ENCODE measurements at regions not wholly inside any gene's neighbourhood (a gene's known extent, or its start where the extent isn't known, plus 50 kb on each side); places are given as distances from the start of the nearest gene placed in this dataset.

DNA sequence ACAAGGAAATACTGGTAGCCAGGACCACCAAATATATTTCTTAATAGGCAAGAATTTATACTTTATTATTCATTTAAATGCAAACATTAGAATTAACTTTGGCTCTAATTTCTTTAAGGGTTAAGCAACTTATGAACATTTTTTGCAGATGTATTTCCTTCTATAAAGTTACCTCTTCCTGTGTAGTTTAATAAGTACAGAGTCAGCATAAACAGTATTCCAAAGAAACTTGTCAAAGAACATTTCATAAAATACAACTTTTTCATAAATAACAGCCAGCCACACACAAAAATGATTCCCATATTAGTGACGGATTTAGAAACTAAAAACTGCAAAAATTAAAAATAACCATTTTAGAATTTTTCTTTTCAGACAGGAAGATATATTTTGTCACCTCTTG is 723.2 kb downstream of the KCNJ2 start:
- Histone ChIP-seq H3K27ac (no peak overlapping the region), H3K9me3 (no peaks in the 10 kb centered on the region), H3K4me3 (no peak overlapping the region), H3K36me3 (no peaks in the 10 kb centered on the region), H3K27me3 (no peaks in the 10 kb centered on the region), H3K4me1 (no peaks in the 10 kb centered on the region)
- intact Hi-C loops (cut with DNase I; ENCODE audit: low total_unique reads): no loop called here
- TF ChIP-seq CTCF (IDR thresholded peaks at IDR 0.05): no peak
- DNase-seq: no peak

DNA sequence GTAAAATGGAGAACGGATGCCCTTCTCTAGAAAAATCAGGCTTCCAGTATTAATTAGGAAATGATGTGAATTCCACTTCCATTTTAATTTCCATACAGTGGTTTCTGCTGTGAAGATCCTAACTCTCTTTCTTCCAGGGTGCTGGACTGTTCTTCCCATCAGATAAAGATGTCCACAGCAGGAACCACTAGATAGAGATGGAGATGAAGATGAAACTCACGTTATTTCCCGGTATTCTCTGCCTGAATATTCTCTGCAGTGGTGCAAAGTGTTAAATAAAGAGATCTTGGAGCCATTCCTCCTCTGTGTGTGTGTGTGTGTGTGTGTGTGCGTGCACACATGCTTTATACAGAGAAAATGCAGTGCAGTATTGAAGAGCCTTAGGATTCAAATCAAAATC is 727.5 kb downstream of the KCNJ2 start:
- TF ChIP-seq CTCF (IDR thresholded peaks at IDR 0.05): no peak
- DNase-seq: no peak
- Histone ChIP-seq H3K27me3 (no peaks in the 10 kb centered on the region), H3K4me3 (no peak overlapping the region), H3K27ac (no peak overlapping the region), H3K9me3 (peaks cover 0 to 6% (median 0%) of the 10 kb centered on the region in 3 donors), H3K36me3 (no peaks in the 10 kb centered on the region), H3K4me1 (no peaks in the 10 kb centered on the region)
- intact Hi-C loops (cut with DNase I; ENCODE audit: low total_unique reads): no loop called here

- intact Hi-C loops (cut with DNase I; ENCODE audit: low total_unique reads): no loop called here
- H3K4me1 ChIP-seq: no peaks in the 10 kb centered on the region
- H3K36me3 ChIP-seq: no peaks in the 10 kb centered on the region
- H3K4me3 ChIP-seq: no peak overlapping the region
- H3K27ac ChIP-seq: no peak overlapping the region
- no peaks in the 10 kb centered on the region for H3K27me3 ChIP-seq
- peaks cover 0 to 7% (median 0%) of the 10 kb centered on the region in 3 donors for H3K9me3 ChIP-seq
- DNase-seq: no peak
- no peak for TF ChIP-seq CTCF (IDR thresholded peaks at IDR 0.05)
Measured at GRCh38 chr17:70897446-70897845, 728.1 kb downstream of the KCNJ2 start.

DNA sequence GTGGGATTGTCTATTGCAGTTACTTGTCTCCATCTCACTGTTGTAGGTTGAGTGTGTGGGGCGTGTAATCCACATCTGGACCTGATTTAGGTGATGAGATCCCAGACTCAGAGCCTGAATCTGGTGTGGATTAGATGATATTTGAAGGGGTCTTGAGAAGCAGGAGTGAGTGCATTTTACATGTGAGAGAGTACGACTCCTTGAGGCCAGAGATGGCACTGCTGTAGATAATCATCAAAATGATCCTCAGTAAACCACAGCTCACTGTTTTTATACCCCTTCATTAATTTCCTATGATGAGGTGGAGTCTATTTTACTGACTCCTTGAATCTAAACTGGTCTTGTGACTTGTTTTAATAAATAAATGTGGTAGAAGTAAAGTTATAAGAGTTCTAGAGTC is 732.5 kb downstream of the KCNJ2 start:
- peaks cover 0 to 7% (median 0%) of the 10 kb centered on the region in 3 donors for H3K9me3 ChIP-seq
- TF ChIP-seq CTCF (IDR thresholded peaks at IDR 0.05): no peak
- no peak overlapping the region for H3K27ac ChIP-seq
- H3K4me3 ChIP-seq: no peak overlapping the region
- intact Hi-C loops (cut with DNase I; ENCODE audit: low total_unique reads): no loop called here
- H3K27me3 ChIP-seq: no peaks in the 10 kb centered on the region
- DNase-seq: no peak
- H3K36me3 ChIP-seq: no peaks in the 10 kb centered on the region
- H3K4me1 ChIP-seq: no peaks in the 10 kb centered on the region

- TF ChIP-seq CTCF (IDR thresholded peaks at IDR 0.05): no peak
- H3K36me3 ChIP-seq: no peaks in the 10 kb centered on the region
- H3K4me3 ChIP-seq: no peak overlapping the region
- intact Hi-C loops (cut with DNase I; ENCODE audit: low total_unique reads): no loop called here
- no peaks in the 10 kb centered on the region for H3K4me1 ChIP-seq
- peaks cover 0 to 7% (median 0%) of the 10 kb centered on the region in 3 donors for H3K9me3 ChIP-seq
- DNase-seq: peak; percentile 77 to 80
- H3K27me3 ChIP-seq: no peaks in the 10 kb centered on the region
- peak overlapping the region in 1 of 2 donors; percentile 31 for H3K27ac ChIP-seq
Measured at GRCh38 chr17:70905796-70906195, 736.5 kb downstream of the KCNJ2 start.

DNA sequence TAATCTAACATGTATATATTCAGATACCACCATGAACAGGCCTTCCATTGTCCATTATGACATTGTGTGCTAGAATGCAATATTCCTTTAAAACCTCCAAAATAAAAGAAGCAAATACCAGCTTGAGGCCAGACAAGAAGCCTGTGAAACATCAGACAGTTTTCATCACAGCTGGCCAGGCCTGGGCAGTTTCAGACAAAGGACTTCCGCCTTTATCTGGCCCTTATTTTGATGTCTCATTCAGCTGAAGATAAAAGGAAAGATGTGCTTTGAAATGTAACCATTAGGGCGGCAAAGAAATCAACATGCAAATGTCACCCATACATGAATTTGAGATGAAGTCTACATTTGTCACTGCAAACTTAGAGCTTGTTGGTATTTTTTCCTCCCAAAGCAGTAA is 737.5 kb downstream of the KCNJ2 start:
- no peak overlapping the region for H3K4me3 ChIP-seq

More for the DNA sequence above, 737.5 kb downstream of the KCNJ2 start:
- Histone ChIP-seq H3K4me1 (no peaks in the 10 kb centered on the region), H3K27ac (no peak overlapping the region), H3K36me3 (no peaks in the 10 kb centered on the region), H3K27me3 (no peaks in the 10 kb centered on the region), H3K9me3 (peaks cover 0 to 1% (median 0%) of the 10 kb centered on the region in 3 donors)
- no peak for TF ChIP-seq CTCF (IDR thresholded peaks at IDR 0.05)
- intact Hi-C loops (cut with DNase I; ENCODE audit: low total_unique reads): no loop called here
- DNase-seq: no peak

All from tibial artery (tissue), 4 donors.